ENCODE measurements at regions not wholly inside any gene's neighbourhood (a gene's known extent, or its start where the extent isn't known, plus 50 kb on each side); places are given as distances from the start of the nearest gene placed in this dataset.
A peak's percentile ranks its signal among the peaks of the same experiment; 100 is the strongest.

DNA sequence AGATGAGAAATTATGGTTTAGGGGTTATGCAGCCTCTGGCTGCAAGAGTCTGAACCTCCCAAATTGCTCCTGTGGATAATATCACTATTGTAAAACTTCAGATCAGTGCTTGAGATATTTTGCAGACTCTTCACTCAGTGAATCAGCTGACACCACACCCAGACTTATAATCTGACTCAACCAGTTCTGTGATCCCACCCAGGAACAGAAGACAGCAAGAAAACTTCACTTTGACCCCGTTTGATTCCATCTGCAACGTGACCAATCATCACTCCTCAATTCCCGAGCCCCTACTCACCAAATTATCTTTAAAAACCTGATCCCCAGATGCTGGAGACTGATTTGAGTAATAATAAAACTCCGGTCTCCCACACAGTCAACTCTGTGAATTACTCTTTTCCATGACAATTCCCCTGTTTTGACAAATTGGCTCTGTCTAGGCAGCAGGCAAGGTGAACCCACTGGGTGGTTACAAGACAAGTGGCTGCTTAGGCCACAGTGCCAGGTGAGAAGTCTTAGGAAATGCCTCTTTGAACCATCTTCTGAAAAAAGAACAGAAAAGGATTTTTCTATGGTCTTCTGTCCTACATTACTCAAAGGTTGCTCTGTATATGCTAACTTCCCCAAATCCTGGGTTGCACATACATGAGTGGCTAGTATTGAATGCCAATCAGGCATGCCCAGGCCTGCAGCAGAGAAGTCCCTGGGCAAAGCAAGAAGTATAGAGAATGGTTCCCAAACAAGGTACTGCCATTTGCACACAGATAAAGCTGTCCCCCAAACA lies 588.0 kb downstream of the PRELID2 start:
- Mint-ChIP-seq H3K27me3 (ENCODE audit: unreplicated experiment) (no peaks in the 10 kb centered on the region), H3K27ac (ENCODE audit: unreplicated experiment) (peak overlapping the region; percentile 75), H3K9me3 (ENCODE audit: unreplicated experiment) (peaks cover 4% of the 10 kb centered on the region), H3K36me3 (ENCODE audit: unreplicated experiment) (no peaks in the 10 kb centered on the region), H3K4me1 (ENCODE audit: unreplicated experiment) (peaks cover 49% of the 10 kb centered on the region), H3K4me3 (ENCODE audit: unreplicated experiment) (no peak overlapping the region)
- no peak for DNase-seq (ENCODE audit: extremely low spot score, unreplicated experiment)
- TF ChIP-seq, protein P1, sequence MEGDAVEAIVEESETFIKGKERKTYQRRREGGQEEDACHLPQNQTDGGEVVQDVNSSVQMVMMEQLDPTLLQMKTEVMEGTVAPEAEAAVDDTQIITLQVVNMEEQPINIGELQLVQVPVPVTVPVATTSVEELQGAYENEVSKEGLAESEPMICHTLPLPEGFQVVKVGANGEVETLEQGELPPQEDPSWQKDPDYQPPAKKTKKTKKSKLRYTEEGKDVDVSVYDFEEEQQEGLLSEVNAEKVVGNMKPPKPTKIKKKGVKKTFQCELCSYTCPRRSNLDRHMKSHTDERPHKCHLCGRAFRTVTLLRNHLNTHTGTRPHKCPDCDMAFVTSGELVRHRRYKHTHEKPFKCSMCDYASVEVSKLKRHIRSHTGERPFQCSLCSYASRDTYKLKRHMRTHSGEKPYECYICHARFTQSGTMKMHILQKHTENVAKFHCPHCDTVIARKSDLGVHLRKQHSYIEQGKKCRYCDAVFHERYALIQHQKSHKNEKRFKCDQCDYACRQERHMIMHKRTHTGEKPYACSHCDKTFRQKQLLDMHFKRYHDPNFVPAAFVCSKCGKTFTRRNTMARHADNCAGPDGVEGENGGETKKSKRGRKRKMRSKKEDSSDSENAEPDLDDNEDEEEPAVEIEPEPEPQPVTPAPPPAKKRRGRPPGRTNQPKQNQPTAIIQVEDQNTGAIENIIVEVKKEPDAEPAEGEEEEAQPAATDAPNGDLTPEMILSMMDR (IDR thresholded peaks at IDR 0.05): no peak

DNA sequence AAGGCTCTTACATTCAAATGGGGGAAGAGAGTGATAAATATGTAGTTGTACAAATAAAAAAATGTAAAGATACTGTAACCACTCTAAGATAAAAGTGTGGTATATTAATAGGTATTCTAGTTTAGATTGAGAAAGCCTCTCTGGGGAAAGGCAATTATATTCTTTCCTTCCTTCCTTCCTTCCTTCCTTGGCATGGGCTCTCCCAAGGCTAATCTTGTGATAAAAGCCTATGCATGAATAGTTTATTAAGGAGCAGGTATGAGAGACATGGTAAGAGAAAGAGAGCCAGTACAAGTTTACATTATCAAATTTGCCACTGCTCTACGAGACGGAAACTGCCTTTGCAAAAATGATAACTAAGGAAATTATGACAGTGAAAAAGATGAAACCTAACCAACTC lies 588.8 kb downstream of the PRELID2 start:
- TF ChIP-seq, protein P1 (IDR thresholded peaks at IDR 0.05): no peak

DNA sequence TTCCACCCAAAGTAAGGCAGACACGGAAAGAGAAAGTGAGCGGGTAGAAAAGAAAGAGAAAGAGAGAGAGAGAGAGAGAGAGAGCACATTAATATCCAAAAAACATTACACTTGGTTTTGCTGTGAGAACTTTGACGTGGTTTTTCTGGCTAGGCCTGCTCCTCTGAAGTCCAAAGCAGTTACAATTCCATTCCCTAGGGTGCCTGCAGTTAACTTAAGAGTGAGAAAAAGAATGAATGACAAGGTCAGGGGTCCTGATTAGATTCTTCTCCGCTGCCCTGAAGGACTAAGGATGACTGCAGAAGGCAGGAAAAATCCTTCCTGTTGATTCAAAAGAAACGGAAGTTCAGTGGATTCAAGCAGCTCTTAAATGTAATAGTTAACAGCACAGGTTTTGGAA lies 589.8 kb downstream of the PRELID2 start:
- H3K36me3 Mint-ChIP-seq (ENCODE audit: unreplicated experiment): no peaks in the 10 kb centered on the region

More for the DNA sequence above, 588.8 kb downstream of the PRELID2 start:
- H3K36me3 Mint-ChIP-seq (ENCODE audit: unreplicated experiment): no peaks in the 10 kb centered on the region
- no peak for DNase-seq (ENCODE audit: extremely low spot score, unreplicated experiment)
- no peaks in the 10 kb centered on the region for H3K9me3 Mint-ChIP-seq (ENCODE audit: unreplicated experiment)
- H3K4me1 Mint-ChIP-seq (ENCODE audit: unreplicated experiment): peaks cover 57% of the 10 kb centered on the region
- H3K27me3 Mint-ChIP-seq (ENCODE audit: unreplicated experiment): no peaks in the 10 kb centered on the region
- no peak overlapping the region for H3K27ac Mint-ChIP-seq (ENCODE audit: unreplicated experiment)
- H3K4me3 Mint-ChIP-seq (ENCODE audit: unreplicated experiment): no peak overlapping the region

GRCh38 chr5:145244788-145245187 lies 590.4 kb downstream of the PRELID2 start:
- Mint-ChIP-seq H3K27me3 (ENCODE audit: unreplicated experiment) (no peaks in the 10 kb centered on the region), H3K4me1 (ENCODE audit: unreplicated experiment) (peaks cover 62% of the 10 kb centered on the region), H3K4me3 (ENCODE audit: unreplicated experiment) (peak overlapping the region; percentile 3), H3K27ac (ENCODE audit: unreplicated experiment) (peak overlapping the region; percentile 91), H3K36me3 (ENCODE audit: unreplicated experiment) (no peaks in the 10 kb centered on the region), H3K9me3 (ENCODE audit: unreplicated experiment) (no peaks in the 10 kb centered on the region)
- no peak for DNase-seq (ENCODE audit: extremely low spot score, unreplicated experiment)
- TF ChIP-seq, protein P1 (IDR thresholded peaks at IDR 0.05): no peak

More for the DNA sequence above, 589.8 kb downstream of the PRELID2 start:
- peaks cover 62% of the 10 kb centered on the region for H3K4me1 Mint-ChIP-seq (ENCODE audit: unreplicated experiment)
- TF ChIP-seq, protein P1 (IDR thresholded peaks at IDR 0.05): no peak
- H3K9me3 Mint-ChIP-seq (ENCODE audit: unreplicated experiment): no peaks in the 10 kb centered on the region
- DNase-seq (ENCODE audit: extremely low spot score, unreplicated experiment): no peak
- peak overlapping the region; percentile 91 for H3K27ac Mint-ChIP-seq (ENCODE audit: unreplicated experiment)
- H3K27me3 Mint-ChIP-seq (ENCODE audit: unreplicated experiment): no peaks in the 10 kb centered on the region
- H3K4me3 Mint-ChIP-seq (ENCODE audit: unreplicated experiment): peak overlapping the region; percentile 54

DNA sequence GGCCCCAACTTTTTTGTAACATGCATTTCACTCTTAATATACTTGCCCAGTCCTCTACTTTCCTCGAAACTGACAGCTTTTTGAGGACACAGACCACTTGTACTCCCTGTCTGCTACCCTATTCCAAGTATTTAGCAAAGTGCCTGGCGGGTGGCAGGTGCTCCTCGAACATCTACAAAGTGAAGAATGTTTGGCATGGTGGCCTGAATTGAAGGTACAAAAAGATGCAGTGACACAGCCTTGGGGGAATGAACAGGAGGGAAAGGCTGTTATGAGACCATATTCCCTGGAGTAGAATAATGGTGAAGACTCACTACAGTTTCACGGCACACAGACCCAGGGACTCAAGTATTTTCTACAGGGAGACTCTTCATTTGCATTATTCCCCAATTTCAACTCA lies 590.9 kb downstream of the PRELID2 start:
- Mint-ChIP-seq H3K27ac (ENCODE audit: unreplicated experiment) (peak overlapping the region; percentile 72), H3K36me3 (ENCODE audit: unreplicated experiment) (no peaks in the 10 kb centered on the region), H3K27me3 (ENCODE audit: unreplicated experiment) (no peaks in the 10 kb centered on the region), H3K4me3 (ENCODE audit: unreplicated experiment) (no peak overlapping the region), H3K9me3 (ENCODE audit: unreplicated experiment) (no peaks in the 10 kb centered on the region), H3K4me1 (ENCODE audit: unreplicated experiment) (peaks cover 62% of the 10 kb centered on the region)
- TF ChIP-seq, protein P1 (IDR thresholded peaks at IDR 0.05): no peak
- no peak for DNase-seq (ENCODE audit: extremely low spot score, unreplicated experiment)
